Esophagus muscularis mucosa (tissue), 4 donors: ENCODE measurements at regions not wholly inside any gene's neighbourhood (a gene's known extent, or its start where the extent isn't known, plus 50 kb on each side); places are given as distances from the start of the nearest gene placed in this dataset.

ENCODE experiments used
- DNase-seq: peaks from one replicate; pipeline ENCODE4 v3.0.0-alpha.2; 2017; ENCODE audit errors: extremely low spot score
- H3K27ac ChIP-seq, 4 donors: fragments of 200-600 bp; sonication (generic); replicated peaks in 1 of 4; 1 replicate in 3 of 4; 2 replicates in 1 of 4; pipeline ENCODE4 v1.5.1; 2016 to 2019; ENCODE audit warnings: mild to moderate bottlenecking in 1 of 4
- H3K27me3 ChIP-seq, 4 donors: fragments of 200-600 bp; sonication (generic); one replicate each; pipeline versions ENCODE4 v1.5.1 to v1.6.0; 2016 to 2019
- H3K36me3 ChIP-seq, 4 donors: fragments of 200-600 bp; sonication (generic); one replicate each; pipeline ENCODE4 v1.5.1; 2016 to 2019
- H3K4me1 ChIP-seq, 4 donors: fragments of 200-600 bp; sonication (generic); one replicate each; pipeline ENCODE4 v1.5.1; 2016 to 2019
- H3K4me3 ChIP-seq, 4 donors: fragments of 200-600 bp; sonication (generic); 1 replicate in 2 of 4; 2 replicates in 2 of 4; pipeline ENCODE4 v1.5.1; 2016 to 2019; ENCODE audit warnings: mild to moderate bottlenecking in 4 of 4, moderate library complexity in 1 of 4
- H3K9me3 ChIP-seq, 4 donors: fragments of 200-600 bp; sonication (generic); 1 replicate in 3 of 4; 2 replicates in 1 of 4; pipeline ENCODE4 v1.5.1; 2016 to 2019
- CTCF ChIP-seq, 3 experiments: fragments of 200-600 bp in 2 of 3; fragments of 450-650 bp in 1 of 3; sonication (generic) in 2 of 3; IDR thresholded peaks; one replicate each; pipeline ENCODE4 v1.5.1; 2017 to 2019; ENCODE audit warnings: antibody characterized with exemption in 3 of 3, mild to moderate bottlenecking in 2 of 3, moderate library complexity in 1 of 3
- EP300 ChIP-seq: sonication (generic); formaldehyde crosslinking; IDR thresholded peaks from one replicate; pipeline ENCODE4 v1.6.1; 2017; ENCODE audit warnings: antibody characterized with exemption
- POLR2A ChIP-seq: fragments of 450-650 bp; IDR thresholded peaks from one replicate; pipeline ENCODE4 v1.6.1; 2017; ENCODE audit warnings: antibody characterized with exemption, moderate library complexity, mild to moderate bottlenecking, low read depth
- POLR2AphosphoS5 ChIP-seq, 2 donors: sonication (generic); formaldehyde crosslinking; IDR thresholded peaks; one replicate each; pipeline ENCODE4 v1.6.1; 2017; ENCODE audit warnings: antibody characterized with exemption in 2 of 2
- WGBS: methylation state at CpG from one replicate; pipeline ENCODE4 v1.1.5; 2018; 5-methylcytosine and 5-hydroxymethylcytosine counted together
- intact Hi-C: fragments of 100-400 bp; cut with DNase I; formaldehyde crosslinking; loops from one replicate; pipeline ENCODE4 v1.15.1; 2023

GRCh38 chr5:2178528-2178927 is 295.8 kb upstream of the IRX4 start:
- Histone ChIP-seq H3K9me3 (no peaks in the 10 kb centered on the region), H3K27ac (no peak overlapping the region), H3K27me3 (peaks cover 0 to 69% (median 0%) of the 10 kb centered on the region in 4 donors), H3K4me1 (peaks cover 0 to 3% (median 0%) of the 10 kb centered on the region in 4 donors), H3K36me3 (no peaks in the 10 kb centered on the region), H3K4me3 (no peak overlapping the region)
- intact Hi-C loops = no loop called here
- DNase-seq = no peak
- WGBS = 87% methylated on average over 4 of the region's 12 CpGs
- TF ChIP-seq POLR2AphosphoS5 (IDR thresholded peaks at IDR 0.05) (no peak), CTCF (IDR thresholded peaks at IDR 0.05) (no peak), EP300 (no peak), POLR2A (no peak)

- WGBS = 85% methylated on average over 5 of the region's 12 CpGs
Observed at GRCh38 chr5:2178071-2178477, 295.3 kb upstream of the IRX4 start.

GRCh38 chr5:2177244-2177643 is 294.5 kb upstream of the IRX4 start:
- DNase-seq = no peak
- 89% methylated on average over 6 of the region's 7 CpGs for WGBS
- Histone ChIP-seq H3K36me3 (no peaks in the 10 kb centered on the region), H3K9me3 (no peaks in the 10 kb centered on the region), H3K4me1 (no peaks in the 10 kb centered on the region), H3K27ac (no peak overlapping the region), H3K27me3 (peaks cover 0 to 72% (median 0%) of the 10 kb centered on the region in 4 donors), H3K4me3 (no peak overlapping the region)
- no peak for TF ChIP-seq POLR2A
- TF ChIP-seq POLR2AphosphoS5 (IDR thresholded peaks at IDR 0.05) = no peak
- TF ChIP-seq EP300 = no peak
- TF ChIP-seq CTCF (IDR thresholded peaks at IDR 0.05) = no peak
- intact Hi-C loops = no loop called here

More at GRCh38 chr5:2178071-2178477, 295.3 kb upstream of the IRX4 start:
- no peak for DNase-seq
- Histone ChIP-seq H3K4me1 (no peaks in the 10 kb centered on the region), H3K4me3 (no peak overlapping the region), H3K27me3 (peaks cover 0 to 64% (median 0%) of the 10 kb centered on the region in 4 donors), H3K36me3 (no peaks in the 10 kb centered on the region), H3K27ac (no peak overlapping the region), H3K9me3 (no peaks in the 10 kb centered on the region)
- TF ChIP-seq EP300 (no peak), POLR2A (no peak), POLR2AphosphoS5 (IDR thresholded peaks at IDR 0.05) (no peak), CTCF (IDR thresholded peaks at IDR 0.05) (no peak)
- intact Hi-C loops = no loop called here

- DNase-seq = no peak
- TF ChIP-seq CTCF (IDR thresholded peaks at IDR 0.05) = no peak
- TF ChIP-seq POLR2AphosphoS5 (IDR thresholded peaks at IDR 0.05) = no peak
- TF ChIP-seq EP300 = no peak
- TF ChIP-seq POLR2A = no peak
- WGBS = 42% methylated on average over 1 of the region's 1 CpG
- Histone ChIP-seq H3K4me1 (no peaks in the 10 kb centered on the region), H3K27me3 (peaks cover 0 to 71% (median 0%) of the 10 kb centered on the region in 4 donors), H3K36me3 (no peaks in the 10 kb centered on the region), H3K4me3 (no peak overlapping the region), H3K27ac (no peak overlapping the region), H3K9me3 (no peaks in the 10 kb centered on the region)
- intact Hi-C loops = no loop called here
Observed at GRCh38 chr5:2176581-2176980, 293.9 kb upstream of the IRX4 start.

- TF ChIP-seq EP300 (no peak), POLR2AphosphoS5 (IDR thresholded peaks at IDR 0.05) (no peak), POLR2A (no peak), CTCF (IDR thresholded peaks at IDR 0.05) (no peak)
- no peak for DNase-seq
- WGBS = 86% methylated on average over 29 of the region's 29 CpGs
Observed at GRCh38 chr5:2175842-2176404, 293.2 kb upstream of the IRX4 start.

More at GRCh38 chr5:2175842-2176404, 293.2 kb upstream of the IRX4 start:
- Histone ChIP-seq H3K27me3 (peaks cover 0 to 65% (median 0%) of the 10 kb centered on the region in 4 donors), H3K27ac (no peak overlapping the region), H3K36me3 (no peaks in the 10 kb centered on the region), H3K4me3 (no peak overlapping the region), H3K4me1 (no peaks in the 10 kb centered on the region), H3K9me3 (no peaks in the 10 kb centered on the region)
- intact Hi-C loops = no loop called here
